ENCODE measurements at regions not wholly inside any gene's neighbourhood (a gene's known extent, or its start where the extent isn't known, plus 50 kb on each side); places are given as distances from the start of the nearest gene placed in this dataset.

DNA sequence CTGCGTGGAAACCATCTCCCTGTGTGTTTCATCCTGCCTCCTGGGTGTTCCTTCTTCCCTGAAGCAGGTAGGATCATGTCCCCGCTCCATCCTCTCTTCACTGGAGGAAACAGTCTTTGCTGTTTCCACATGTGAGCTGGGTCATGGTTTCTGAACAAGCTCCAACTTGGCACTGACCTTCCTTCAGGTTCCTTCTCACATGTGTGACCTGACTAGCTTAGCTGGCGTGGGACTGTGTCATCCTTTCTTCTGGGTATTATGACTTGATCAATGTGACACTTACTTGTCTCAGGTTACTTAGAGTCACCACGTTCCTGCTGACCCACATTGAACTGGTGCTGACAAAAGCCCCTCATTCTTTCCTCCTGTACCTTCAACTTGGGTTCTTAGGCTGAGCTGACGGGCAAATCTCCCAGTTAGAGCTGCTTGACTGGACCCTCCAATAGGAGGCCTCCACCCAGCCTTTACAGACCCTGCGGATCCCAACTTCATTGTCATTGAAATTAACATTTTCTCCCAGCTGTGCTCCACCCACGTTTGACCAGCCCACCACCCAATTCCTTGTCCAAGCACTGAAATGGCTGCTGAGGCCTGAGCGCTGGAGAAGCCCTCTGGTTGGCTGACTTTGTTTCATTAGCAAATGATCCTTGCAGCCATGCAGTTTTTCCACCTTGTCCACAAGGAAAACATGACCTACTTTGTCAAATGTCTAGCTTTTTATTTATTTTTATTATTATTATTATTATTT lies 128.1 kb downstream of the DDX1 start:
- TF ChIP-seq CTCF (IDR thresholded peaks at IDR 0.05) (no peak), TCF7L2 (IDR thresholded peaks at IDR 0.05; ENCODE audit: low read depth, low read length) (no peak), REST (IDR thresholded peaks at IDR 0.05; ENCODE audit: insufficient read depth in 1 of 2, low read depth in 2 of 2, low read length in 1 of 2) (no peak), SIN3A (IDR thresholded peaks at IDR 0.05; ENCODE audit: borderline replicate concordance, insufficient read depth, low read depth, low read length) (no peak), POLR2AphosphoS5 (IDR thresholded peaks at IDR 0.05; ENCODE audit: low read depth, low read length) (no peak)
